ENCODE measurements at regions not wholly inside any gene's neighbourhood (a gene's known extent, or its start where the extent isn't known, plus 50 kb on each side); places are given as distances from the start of the nearest gene placed in this dataset.

- no CpG with 5 or more reads among the region's 3 CpGs for WGBS (ENCODE audit: insufficient coverage)
Observed at GRCh38 chr9:11931751-11932150, 761.4 kb upstream of the TYRP1 start.

GRCh38 chr9:11933926-11934325, 759.3 kb upstream of the TYRP1 start:
- ATAC-seq (ENCODE audit: low read depth) (no peak), DNase-seq (no peak)
- Mint-ChIP-seq H3K9me3 (ENCODE audit: insufficient read depth) (peaks cover 4% of the 10 kb centered on the region), H3K27ac (no peak overlapping the region), H3K4me3 (no peak overlapping the region), H3K4me1 (no peaks in the 10 kb centered on the region), H3K27me3 (no peaks in the 10 kb centered on the region)
- CTCF ChIA-PET: no interaction called here
- H3K36me3 ChIP-seq (replicated peaks in 1 of 2; ENCODE audit: control extremely low read depth in 1 of 2, control insufficient read depth in 1 of 2, extremely low read depth in 1 of 2, insufficient read depth in 2 of 2, low read length in 1 of 2): no peaks in the 10 kb centered on the region
- H4K20me1 ChIP-seq (ENCODE audit: control insufficient read depth, insufficient read depth, low read length, poor library complexity, severe bottlenecking): no peaks in the 10 kb centered on the region
- intact Hi-C loops (cut with micrococcal nuclease): no loop called here
- H3K4me3 ChIP-seq (ENCODE audit: control extremely low read depth in 1 of 5, extremely low read depth in 1 of 5, insufficient read depth in 1 of 5, low read depth in 2 of 5, low read length in 4 of 5): no peak overlapping the region
- H2AFZ ChIP-seq (ENCODE audit: insufficient read depth, low read depth, low read length, poor library complexity, severe bottlenecking): no peak overlapping the region
- H3K27me3 ChIP-seq (replicated peaks in 1 of 4; ENCODE audit: control extremely low read depth in 1 of 4, control insufficient read depth in 3 of 4, insufficient read depth in 4 of 4, low read length in 3 of 4): no peaks in the 10 kb centered on the region
- peaks cover 0 to 4% (median 0%) of the 10 kb centered on the region in 3 donors for H3K9me3 ChIP-seq (ENCODE audit: control extremely low read depth in 1 of 3, control insufficient read depth in 2 of 3, insufficient read depth in 1 of 3, low read length in 2 of 3)
- POLR2A ChIA-PET: no interaction called here
- H3K4me1 ChIP-seq (ENCODE audit: control insufficient read depth in 2 of 2, insufficient read depth in 2 of 2, low read length in 2 of 2): no peaks in the 10 kb centered on the region
- no peak overlapping the region for H3K27ac ChIP-seq (ENCODE audit: low read length in 2 of 2)
- H3K79me2 ChIP-seq (ENCODE audit: control insufficient read depth, insufficient read depth, low read length): no peaks in the 10 kb centered on the region
- no peak overlapping the region for H3K9ac ChIP-seq (ENCODE audit: low read length)
- TF ChIP-seq EZH2 (IDR thresholded peaks at IDR 0.05; ENCODE audit: borderline replicate concordance, insufficient read depth, low read depth, low read length, poor library complexity, severe bottlenecking): no peak
- H3K4me2 ChIP-seq (replicated peaks; ENCODE audit: low read depth, low read length, poor library complexity, severe bottlenecking): no peak overlapping the region

More at GRCh38 chr9:11931751-11932150, 761.4 kb upstream of the TYRP1 start:
- Histone ChIP-seq H3K4me1 (ENCODE audit: control insufficient read depth in 2 of 2, insufficient read depth in 2 of 2, low read length in 2 of 2) (no peaks in the 10 kb centered on the region), H3K79me2 (ENCODE audit: control insufficient read depth, insufficient read depth, low read length) (no peaks in the 10 kb centered on the region), H3K9ac (ENCODE audit: low read length) (no peak overlapping the region), H3K4me2 (replicated peaks; ENCODE audit: low read depth, low read length, poor library complexity, severe bottlenecking) (no peak overlapping the region), H2AFZ (ENCODE audit: insufficient read depth, low read depth, low read length, poor library complexity, severe bottlenecking) (no peak overlapping the region), H3K4me3 (ENCODE audit: control extremely low read depth in 1 of 5, extremely low read depth in 1 of 5, insufficient read depth in 1 of 5, low read depth in 2 of 5, low read length in 4 of 5) (no peak overlapping the region), H3K27me3 (replicated peaks in 1 of 4; ENCODE audit: control extremely low read depth in 1 of 4, control insufficient read depth in 3 of 4, insufficient read depth in 4 of 4, low read length in 3 of 4) (no peaks in the 10 kb centered on the region), H3K9me3 (ENCODE audit: control extremely low read depth in 1 of 3, control insufficient read depth in 2 of 3, insufficient read depth in 1 of 3, low read length in 2 of 3) (peaks cover 0 to 8% (median 0%) of the 10 kb centered on the region in 3 donors), H3K36me3 (replicated peaks in 1 of 2; ENCODE audit: control extremely low read depth in 1 of 2, control insufficient read depth in 1 of 2, extremely low read depth in 1 of 2, insufficient read depth in 2 of 2, low read length in 1 of 2) (no peaks in the 10 kb centered on the region), H3K27ac (ENCODE audit: low read length in 2 of 2) (no peak overlapping the region), H4K20me1 (ENCODE audit: control insufficient read depth, insufficient read depth, low read length, poor library complexity, severe bottlenecking) (no peaks in the 10 kb centered on the region)
- Mint-ChIP-seq H3K9me3 (ENCODE audit: insufficient read depth) (peaks cover 4% of the 10 kb centered on the region), H3K27ac (no peak overlapping the region), H3K4me3 (no peak overlapping the region), H3K27me3 (no peaks in the 10 kb centered on the region), H3K4me1 (no peaks in the 10 kb centered on the region)
- no peak for ATAC-seq (ENCODE audit: low read depth)
- intact Hi-C loops (cut with micrococcal nuclease): no loop called here
- POLR2A ChIA-PET: no interaction called here
- no peak for DNase-seq
- no peak for TF ChIP-seq EZH2 (IDR thresholded peaks at IDR 0.05; ENCODE audit: borderline replicate concordance, insufficient read depth, low read depth, low read length, poor library complexity, severe bottlenecking)
- TF ChIP-seq CTCF (IDR thresholded peaks at IDR 0.05): no peak
- CTCF ChIA-PET: no interaction called here

Data from B cell (primary cell).